ENCODE measurements at regions not wholly inside any gene's neighbourhood (a gene's known extent, or its start where the extent isn't known, plus 50 kb on each side); places are given as distances from the start of the nearest gene placed in this dataset.

GRCh38 chr18:44370861-44371260 lies 309.8 kb upstream of the SETBP1 start (continued):
- TF ChIP-seq ZNF704 (tag by site-specific recombination; IDR thresholded peaks at IDR 0.05) (no peak), ZNF510 (tag by site-specific recombination; IDR thresholded peaks at IDR 0.05; ENCODE audit: insufficient replicate concordance) (no peak)

GRCh38 chr18:44374966-44375365 lies 305.7 kb upstream of the SETBP1 start:
- Histone ChIP-seq H3K27ac (ENCODE audit: extremely low read depth, low read depth, low read length) (no peak overlapping the region), H3K4me3 (ENCODE audit: low read depth, low read length) (no peak overlapping the region), H3K36me3 (ENCODE audit: control insufficient read depth in 2 of 2, insufficient read depth in 1 of 2, low read length in 2 of 2) (no peaks in the 10 kb centered on the region), H3K9me3 (ENCODE audit: control insufficient read depth, insufficient read depth, low read depth, low read length) (no peaks in the 10 kb centered on the region), H3K4me1 (ENCODE audit: control insufficient read depth, insufficient read depth, low read length) (no peaks in the 10 kb centered on the region)
- ChIA-PET POLR2A (no interaction called here), CTCF (interaction anchor here (0.7 kb wide), 1 partner anchor 1347 kb away, joined by 3 read pairs; no protein-coding TSS in a partner anchor)
- TF ChIP-seq ZNF146 (tag by site-specific recombination; IDR thresholded peaks at IDR 0.05) (no peak), KLF16 (tag by site-specific recombination; IDR thresholded peaks at IDR 0.05) (no peak), ZNF37A (tag by site-specific recombination; IDR thresholded peaks at IDR 0.05) (no peak), ZNF514 (tag by site-specific recombination; IDR thresholded peaks at IDR 0.05) (no peak), ZSCAN5A (tag by site-specific recombination; IDR thresholded peaks at IDR 0.05) (no peak), ZNF624 (tag by site-specific recombination; IDR thresholded peaks at IDR 0.05) (no peak), ZNF133 (tag by site-specific recombination; IDR thresholded peaks at IDR 0.05) (no peak), SALL2 (tag by site-specific recombination; IDR thresholded peaks at IDR 0.05; ENCODE audit: borderline replicate concordance) (no peak), GLI4 (tag by site-specific recombination; IDR thresholded peaks at IDR 0.05) (no peak), ZNF169 (tag by site-specific recombination; IDR thresholded peaks at IDR 0.05) (no peak), ZNF157 (tag by site-specific recombination; IDR thresholded peaks at IDR 0.05) (no peak)

GRCh38 chr18:44386401-44386800 lies 294.3 kb upstream of the SETBP1 start:
- Histone ChIP-seq H3K4me1 (ENCODE audit: control insufficient read depth, insufficient read depth, low read length) (no peaks in the 10 kb centered on the region), H3K9me3 (ENCODE audit: control insufficient read depth, insufficient read depth, low read depth, low read length) (no peaks in the 10 kb centered on the region), H3K27ac (ENCODE audit: extremely low read depth, low read depth, low read length) (no peak overlapping the region), H3K4me3 (ENCODE audit: low read depth, low read length) (no peak overlapping the region), H3K36me3 (ENCODE audit: control insufficient read depth in 2 of 2, insufficient read depth in 1 of 2, low read length in 2 of 2) (no peaks in the 10 kb centered on the region)
- ChIA-PET POLR2A (interaction anchor here (0.8 kb wide), 1 partner anchor 53 kb away, joined by 3 read pairs; no protein-coding TSS in a partner anchor), CTCF (interaction anchor here (0.7 to 1.0 kb wide), 2 partner anchors 256 to 831 kb away, joined by 3 to 4 read pairs; no protein-coding TSS in a partner anchor)
- TF ChIP-seq ELK4 (IDR thresholded peaks at IDR 0.05; ENCODE audit: borderline replicate concordance, low read depth, low read length) (no peak), ZNF513 (tag by site-specific recombination; IDR thresholded peaks at IDR 0.05) (no peak), ZNF837 (tag by site-specific recombination; IDR thresholded peaks at IDR 0.05) (no peak), ZNF449 (tag by site-specific recombination; IDR thresholded peaks at IDR 0.05) (no peak), MYNN (tag by site-specific recombination; IDR thresholded peaks at IDR 0.05; ENCODE audit: borderline replicate concordance) (no peak), ZXDB (tag by site-specific recombination; IDR thresholded peaks at IDR 0.05) (no peak), PRDM2 (tag by site-specific recombination; IDR thresholded peaks at IDR 0.05; ENCODE audit: borderline replicate concordance) (no peak)

All from HEK293 (cell line).